Loucy (cell line): ENCODE measurements at regions not wholly inside any gene's neighbourhood (a gene's known extent, or its start where the extent isn't known, plus 50 kb on each side); places are given as distances from the start of the nearest gene placed in this dataset.

ENCODE experiments used
- EZH2phosphoT487 ChIP-seq: fragments of 200-600 bp; IDR thresholded peaks from 2 replicates; pipeline ENCODE4 v1.6.1; 2018; ENCODE audit warnings: antibody characterized with exemption, mild to moderate bottlenecking, moderate library complexity, borderline replicate concordance
- TF ChIP-seq, protein P1 (sequence below): fragments of 200-600 bp; sonication (generic); conservative IDR thresholded peaks from 2 replicates; pipeline ENCODE4 v1.5.1; 2014; ENCODE audit warnings: mild to moderate bottlenecking, antibody characterized with exemption, low read length

DNA sequence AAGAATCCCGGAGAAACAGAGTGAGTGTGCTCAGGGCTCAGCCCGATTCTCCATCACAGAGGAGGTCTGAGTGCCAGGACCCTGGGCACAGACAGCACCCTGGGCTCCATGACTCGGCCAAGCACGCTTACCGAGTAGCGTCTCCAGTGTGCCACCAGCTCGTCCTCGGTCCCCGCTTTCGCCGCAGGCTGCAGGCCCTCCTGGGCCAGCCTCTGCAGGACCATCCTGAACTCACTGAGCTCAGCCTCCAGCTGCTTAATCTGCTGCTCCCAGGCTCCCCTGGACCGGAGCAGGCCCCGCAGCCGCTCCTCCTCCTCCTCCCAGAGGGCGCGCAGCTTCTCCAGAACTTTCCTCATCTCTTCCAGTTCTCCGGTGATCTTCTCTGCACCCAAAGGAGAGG is 61.2 kb downstream of the SYNE3 start:
- TF ChIP-seq, protein P1, sequence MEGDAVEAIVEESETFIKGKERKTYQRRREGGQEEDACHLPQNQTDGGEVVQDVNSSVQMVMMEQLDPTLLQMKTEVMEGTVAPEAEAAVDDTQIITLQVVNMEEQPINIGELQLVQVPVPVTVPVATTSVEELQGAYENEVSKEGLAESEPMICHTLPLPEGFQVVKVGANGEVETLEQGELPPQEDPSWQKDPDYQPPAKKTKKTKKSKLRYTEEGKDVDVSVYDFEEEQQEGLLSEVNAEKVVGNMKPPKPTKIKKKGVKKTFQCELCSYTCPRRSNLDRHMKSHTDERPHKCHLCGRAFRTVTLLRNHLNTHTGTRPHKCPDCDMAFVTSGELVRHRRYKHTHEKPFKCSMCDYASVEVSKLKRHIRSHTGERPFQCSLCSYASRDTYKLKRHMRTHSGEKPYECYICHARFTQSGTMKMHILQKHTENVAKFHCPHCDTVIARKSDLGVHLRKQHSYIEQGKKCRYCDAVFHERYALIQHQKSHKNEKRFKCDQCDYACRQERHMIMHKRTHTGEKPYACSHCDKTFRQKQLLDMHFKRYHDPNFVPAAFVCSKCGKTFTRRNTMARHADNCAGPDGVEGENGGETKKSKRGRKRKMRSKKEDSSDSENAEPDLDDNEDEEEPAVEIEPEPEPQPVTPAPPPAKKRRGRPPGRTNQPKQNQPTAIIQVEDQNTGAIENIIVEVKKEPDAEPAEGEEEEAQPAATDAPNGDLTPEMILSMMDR, result no peak
- no peak for TF ChIP-seq EZH2phosphoT487
